Neural progenitor cell (in vitro differentiated cells): ENCODE measurements at regions not wholly inside any gene's neighbourhood (a gene's known extent, or its start where the extent isn't known, plus 50 kb on each side); places are given as distances from the start of the nearest gene placed in this dataset.

ENCODE experiments used
- EZH2 ChIP-seq: fragments of 200-600 bp; sonication (generic); IDR thresholded peaks from 2 replicates; pipeline ENCODE4 v1.6.1; 2017; ENCODE audit warnings: antibody characterized with exemption, mild to moderate bottlenecking, moderate library complexity
- EZH2phosphoT487 ChIP-seq: fragments of 200-600 bp; sonication (generic); IDR thresholded peaks from 2 replicates; pipeline ENCODE4 v1.6.1; 2017; ENCODE audit warnings: antibody characterized with exemption
- TF ChIP-seq, protein P1 (sequence below): fragments of 200-600 bp; sonication (generic); IDR thresholded peaks from 2 replicates; pipeline ENCODE4 v1.5.1; 2017; ENCODE audit warnings: antibody characterized with exemption, mild to moderate bottlenecking

DNA sequence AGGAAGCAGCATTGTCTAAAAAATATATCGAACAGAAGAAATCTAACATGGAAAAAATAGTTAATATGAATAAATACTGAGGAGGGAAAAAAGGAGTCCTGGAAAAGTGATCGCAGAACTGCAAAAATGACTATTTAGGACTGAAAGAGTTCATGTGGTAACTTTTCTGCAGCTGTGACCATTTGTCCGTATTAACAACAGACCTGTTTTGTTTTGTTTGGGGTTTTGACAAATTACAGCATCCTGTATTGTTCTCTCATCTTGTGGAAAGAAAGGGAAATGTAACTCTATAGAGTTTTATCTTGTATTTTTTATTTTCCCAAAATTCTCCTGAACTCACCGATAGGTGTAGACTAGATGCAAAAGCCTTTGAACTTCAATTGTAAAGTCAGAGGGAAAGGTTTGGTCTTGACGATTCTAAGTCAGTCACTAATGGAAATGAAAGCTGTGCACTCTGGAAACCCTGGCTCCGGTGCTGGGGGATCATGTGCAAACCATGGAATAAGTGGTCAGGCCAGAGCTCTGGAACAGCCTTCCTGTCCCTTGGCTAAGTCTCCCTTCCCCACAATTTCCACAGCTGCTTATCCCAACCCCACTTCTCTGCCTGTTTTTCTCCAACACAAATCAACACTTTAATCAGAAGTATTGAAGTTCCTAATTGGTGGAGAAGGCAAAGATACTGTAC lies 51.2 kb upstream of the MARCKS start:
- TF ChIP-seq EZH2 (no peak), EZH2phosphoT487 (no peak)
- TF ChIP-seq, protein P1, sequence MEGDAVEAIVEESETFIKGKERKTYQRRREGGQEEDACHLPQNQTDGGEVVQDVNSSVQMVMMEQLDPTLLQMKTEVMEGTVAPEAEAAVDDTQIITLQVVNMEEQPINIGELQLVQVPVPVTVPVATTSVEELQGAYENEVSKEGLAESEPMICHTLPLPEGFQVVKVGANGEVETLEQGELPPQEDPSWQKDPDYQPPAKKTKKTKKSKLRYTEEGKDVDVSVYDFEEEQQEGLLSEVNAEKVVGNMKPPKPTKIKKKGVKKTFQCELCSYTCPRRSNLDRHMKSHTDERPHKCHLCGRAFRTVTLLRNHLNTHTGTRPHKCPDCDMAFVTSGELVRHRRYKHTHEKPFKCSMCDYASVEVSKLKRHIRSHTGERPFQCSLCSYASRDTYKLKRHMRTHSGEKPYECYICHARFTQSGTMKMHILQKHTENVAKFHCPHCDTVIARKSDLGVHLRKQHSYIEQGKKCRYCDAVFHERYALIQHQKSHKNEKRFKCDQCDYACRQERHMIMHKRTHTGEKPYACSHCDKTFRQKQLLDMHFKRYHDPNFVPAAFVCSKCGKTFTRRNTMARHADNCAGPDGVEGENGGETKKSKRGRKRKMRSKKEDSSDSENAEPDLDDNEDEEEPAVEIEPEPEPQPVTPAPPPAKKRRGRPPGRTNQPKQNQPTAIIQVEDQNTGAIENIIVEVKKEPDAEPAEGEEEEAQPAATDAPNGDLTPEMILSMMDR = no peak
